HEK293T (cell line): ENCODE measurements at regions not wholly inside any gene's neighbourhood (a gene's known extent, or its start where the extent isn't known, plus 50 kb on each side); places are given as distances from the start of the nearest gene placed in this dataset.

ENCODE experiments used
- FOXM1 ChIP-seq: fragments of 450-650 bp; IDR thresholded peaks from 2 replicates; pipeline ENCODE4 v1.6.1; 2017; ENCODE audit warnings: mild to moderate bottlenecking, borderline replicate concordance
- HDGF ChIP-seq: fragments of 450-650 bp; IDR thresholded peaks from 2 replicates; pipeline ENCODE4 v1.6.1; 2017; ENCODE audit warnings: antibody characterized with exemption, borderline replicate concordance
- LEF1 ChIP-seq: fragments of 450-650 bp; IDR thresholded peaks from 2 replicates; pipeline ENCODE4 v1.6.1; 2017; ENCODE audit warnings: mild to moderate bottlenecking, borderline replicate concordance
- SP1 ChIP-seq: fragments of 450-650 bp; IDR thresholded peaks from 2 replicates; pipeline ENCODE4 v1.6.1; 2017
- TARDBP ChIP-seq: fragments of 450-650 bp; IDR thresholded peaks from 2 replicates; pipeline ENCODE4 v1.6.1; 2016

- TF ChIP-seq TARDBP = no peak
- TF ChIP-seq FOXM1 = no peak
- no peak for TF ChIP-seq SP1
- no peak for TF ChIP-seq LEF1
- TF ChIP-seq HDGF = no peak
These were observed 81.2 kb upstream of the PHACTR1 start for GRCh38 chr6:12635375-12635774.
